ENCODE measurements at regions not wholly inside any gene's neighbourhood (a gene's known extent, or its start where the extent isn't known, plus 50 kb on each side); places are given as distances from the start of the nearest gene placed in this dataset.
A peak's percentile ranks its signal among the peaks of the same experiment; 100 is the strongest.
"Not testable (repeated sequence)": the region's sequence is repeated elsewhere in the genome, so short reads cannot be mapped to it uniquely, and the experiment has no call there.

DNA sequence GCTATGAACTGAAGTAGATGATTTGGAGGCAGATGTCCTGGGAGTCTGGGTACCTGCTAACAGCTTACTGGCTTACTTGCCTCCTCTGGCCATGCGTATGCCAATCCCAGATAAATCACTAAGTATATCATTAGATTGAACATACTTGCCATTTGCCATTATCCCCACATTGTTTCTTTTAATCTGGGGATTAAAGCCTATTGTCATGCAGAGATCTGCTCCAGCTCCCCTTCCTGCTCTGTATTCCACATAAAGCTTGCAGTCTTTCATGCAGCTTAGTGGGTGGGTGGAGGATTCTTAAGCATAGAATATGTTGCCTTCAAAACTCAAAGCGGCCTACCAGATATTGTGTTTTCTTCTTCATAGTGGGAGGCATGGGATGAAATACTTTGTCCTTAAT, 311.8 kb upstream of the MMADHC start:
- DNase-seq: no peak

DNA sequence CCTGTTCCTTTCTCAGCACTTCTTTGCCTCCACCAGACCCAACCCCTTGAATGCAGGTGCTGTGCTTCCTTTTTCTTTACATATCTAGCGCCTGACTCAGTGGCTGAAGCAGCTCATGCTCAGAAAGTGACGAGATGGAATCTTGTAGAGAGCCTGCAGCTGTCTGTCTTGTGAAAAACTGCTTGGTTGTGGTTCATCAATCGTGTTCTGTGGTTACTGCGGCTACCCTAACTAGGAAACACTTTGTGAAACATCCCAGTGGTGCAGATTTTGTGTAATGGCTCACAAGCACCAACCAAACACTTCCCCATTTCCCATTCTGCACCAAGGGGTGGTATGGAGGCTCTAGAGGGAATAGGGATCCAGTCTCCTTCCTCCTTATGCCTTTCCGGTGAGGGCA, 307.2 kb upstream of the MMADHC start:
- DNase-seq: no peak

DNA sequence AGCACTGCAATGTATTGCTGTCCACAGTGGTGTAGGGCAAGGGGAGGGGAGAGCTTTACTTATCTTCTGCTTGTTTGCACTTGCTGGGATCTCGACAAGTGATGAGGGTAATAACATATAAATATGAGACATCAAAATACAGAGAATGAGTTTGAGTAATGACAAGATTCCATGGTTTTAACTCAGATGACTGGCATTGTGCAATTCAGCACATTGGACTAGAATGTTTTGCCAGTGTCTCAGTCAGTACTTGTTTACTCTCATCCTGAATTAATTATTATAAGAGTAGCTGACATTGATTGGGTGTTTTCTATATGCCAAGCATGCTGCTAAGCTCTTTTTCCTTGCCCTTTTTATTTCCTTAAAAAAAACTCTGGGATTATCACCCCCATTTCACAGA, 306.7 kb upstream of the MMADHC start:
- DNase-seq: peak; percentile 1

DNA sequence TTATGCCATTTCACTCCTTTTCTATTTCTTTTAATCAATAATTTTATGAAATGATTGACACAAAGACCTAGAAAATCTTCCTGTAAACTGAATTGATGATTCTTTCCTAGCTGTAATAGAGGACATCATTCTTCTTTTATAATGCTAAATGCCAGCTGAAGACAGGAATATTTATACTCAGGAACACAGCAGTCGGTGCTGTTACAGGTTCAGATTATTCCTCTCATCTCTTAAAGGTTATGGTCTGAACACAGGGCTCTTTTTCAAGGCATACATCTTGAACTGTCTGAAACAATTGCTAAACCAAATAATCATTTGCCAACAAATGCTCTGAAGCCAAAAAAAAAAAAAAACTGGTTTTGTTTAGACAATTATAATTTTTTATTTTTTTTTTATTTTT, 305.0 kb upstream of the MMADHC start:
- no peak for DNase-seq

DNA sequence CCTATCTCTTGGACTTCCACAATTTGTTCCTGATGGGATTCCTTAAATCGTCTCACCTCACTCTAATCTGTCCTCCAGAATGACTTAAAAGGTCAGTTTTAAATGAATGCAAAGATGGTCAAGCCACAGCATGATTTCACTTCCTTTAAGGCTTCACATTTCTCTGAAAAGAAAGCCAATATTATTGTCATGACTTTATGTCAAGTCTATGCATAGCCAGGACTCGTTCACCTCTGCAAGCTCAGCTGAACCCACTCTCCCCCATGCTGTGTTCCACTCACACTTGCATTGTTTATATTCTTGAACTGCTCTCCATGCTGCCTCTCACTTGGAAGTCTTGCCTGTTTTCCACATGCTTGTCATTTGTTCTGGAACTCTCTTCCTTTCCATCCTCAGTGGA, 298.4 kb upstream of the MMADHC start:
- DNase-seq: no peak

DNA sequence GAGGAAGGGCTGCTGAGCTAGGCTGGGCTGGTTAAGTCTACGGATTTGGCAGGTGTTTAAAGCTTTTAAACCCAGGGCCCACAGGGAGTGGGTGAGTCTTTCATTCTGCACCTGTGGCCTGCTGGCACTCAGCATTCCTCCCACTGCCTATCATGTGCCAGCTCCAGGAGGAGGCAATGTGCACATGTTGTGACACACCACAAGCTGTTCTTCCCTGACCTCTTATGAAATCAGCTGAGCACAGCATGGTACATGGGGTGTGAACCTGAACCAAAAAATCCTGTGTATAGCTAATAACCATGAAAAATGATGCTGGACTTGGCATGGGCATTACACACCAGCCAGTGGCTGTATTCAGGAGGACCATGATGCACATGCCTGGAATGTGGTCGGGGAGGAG, 297.9 kb upstream of the MMADHC start:
- DNase-seq: peak; percentile 27

DNA sequence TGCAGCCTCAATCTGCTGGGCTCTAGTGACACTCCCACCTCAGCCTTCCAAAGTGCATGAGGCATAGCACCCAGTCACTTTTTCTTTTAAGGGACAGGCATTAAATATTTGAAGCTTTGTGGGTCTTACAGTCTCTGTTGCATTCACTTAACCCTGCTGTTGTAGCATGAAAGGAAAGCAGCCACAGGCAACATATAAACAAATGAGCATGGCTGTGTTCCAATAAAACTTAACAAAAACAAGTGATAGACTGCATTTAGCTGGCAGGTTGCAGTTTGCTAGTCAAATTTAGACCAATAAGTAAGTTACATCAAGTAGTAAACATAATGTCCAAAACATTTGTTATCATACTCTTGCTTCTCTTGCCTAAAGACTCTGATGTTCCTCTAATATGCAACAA, 297.3 kb upstream of the MMADHC start:
- no peak for DNase-seq

DNA sequence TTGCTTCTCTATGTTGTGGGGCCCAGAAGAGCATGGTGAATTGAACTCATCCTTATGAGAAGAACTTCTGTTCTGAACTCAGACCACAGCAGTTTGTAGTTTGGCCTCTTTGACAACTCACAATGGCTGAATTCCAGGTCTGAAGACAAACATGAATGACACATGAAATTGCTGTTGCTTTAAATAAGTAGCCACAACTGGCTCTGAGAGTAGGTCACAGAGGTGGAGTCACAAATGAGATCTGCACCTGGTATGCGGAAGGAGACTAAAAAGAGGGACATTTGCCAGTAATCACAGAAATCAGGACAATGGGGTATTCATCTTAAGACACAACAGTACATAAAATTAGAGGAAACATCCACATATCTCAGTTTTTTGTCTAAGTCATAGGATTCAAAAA, 290.3 kb upstream of the MMADHC start:
- DNase-seq: no peak

DNA sequence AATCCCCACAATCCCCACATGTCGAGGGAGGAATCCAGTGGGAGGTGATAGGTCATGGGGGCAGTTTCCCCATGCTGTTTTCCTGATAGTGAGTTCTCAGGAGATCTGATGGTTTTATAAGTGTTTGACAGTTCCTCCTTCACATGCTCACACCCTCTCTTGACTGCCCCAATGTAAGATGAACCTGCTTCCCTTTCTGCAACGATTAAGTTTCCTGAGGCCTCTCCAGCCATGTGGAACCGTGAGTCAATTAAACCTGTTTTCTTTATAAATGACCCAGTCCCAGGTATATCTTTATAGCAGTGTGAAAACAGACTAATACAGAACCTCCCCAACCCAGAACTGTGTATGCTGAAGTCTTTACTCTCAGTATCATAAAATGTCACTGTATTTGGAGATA, 289.5 kb upstream of the MMADHC start:
- no peak for DNase-seq

DNA sequence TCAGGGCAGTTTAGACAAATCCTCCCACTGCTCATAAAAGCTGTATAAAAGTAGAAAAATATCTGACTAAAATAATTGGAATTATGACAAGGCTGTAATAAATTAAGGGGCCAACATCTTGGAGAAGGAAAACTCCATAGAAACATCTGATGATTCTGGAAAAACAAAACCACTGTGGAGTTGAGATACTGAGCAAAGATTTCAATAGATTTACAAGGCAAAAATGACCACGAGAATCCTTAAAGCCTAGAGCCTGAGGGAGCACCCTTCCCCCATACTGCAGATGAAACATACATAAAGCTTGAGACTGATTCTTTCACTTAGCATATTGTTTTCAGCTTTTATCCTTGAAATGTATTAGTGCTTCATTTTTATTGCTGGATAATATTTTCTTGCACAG, 286.4 kb upstream of the MMADHC start:
- no peak for DNase-seq

DNA sequence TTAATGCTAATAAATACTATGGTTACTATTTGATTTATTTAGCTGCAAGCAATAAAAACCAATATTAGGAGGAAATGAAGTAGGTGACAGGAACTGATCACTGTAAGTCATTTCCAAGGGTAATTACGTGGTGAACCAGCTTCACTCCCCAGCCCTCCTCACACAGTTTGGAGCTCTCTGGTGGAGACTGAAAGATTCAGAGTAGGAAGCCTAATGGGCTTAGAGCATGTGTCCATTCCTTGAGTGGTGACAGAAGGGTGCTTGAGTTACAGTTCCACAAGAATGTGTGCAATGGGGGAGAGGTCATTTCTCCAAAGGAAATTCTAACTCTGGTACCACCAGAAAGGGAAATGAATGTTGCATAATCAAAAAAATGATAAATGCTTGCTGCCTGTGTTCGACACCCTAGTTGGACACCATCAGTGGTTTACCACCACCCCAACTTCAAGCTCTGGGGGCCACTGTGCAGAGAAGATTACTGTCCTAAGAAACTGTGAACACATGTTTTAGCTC, 285.1 kb upstream of the MMADHC start:
- DNase-seq: no peak

DNA sequence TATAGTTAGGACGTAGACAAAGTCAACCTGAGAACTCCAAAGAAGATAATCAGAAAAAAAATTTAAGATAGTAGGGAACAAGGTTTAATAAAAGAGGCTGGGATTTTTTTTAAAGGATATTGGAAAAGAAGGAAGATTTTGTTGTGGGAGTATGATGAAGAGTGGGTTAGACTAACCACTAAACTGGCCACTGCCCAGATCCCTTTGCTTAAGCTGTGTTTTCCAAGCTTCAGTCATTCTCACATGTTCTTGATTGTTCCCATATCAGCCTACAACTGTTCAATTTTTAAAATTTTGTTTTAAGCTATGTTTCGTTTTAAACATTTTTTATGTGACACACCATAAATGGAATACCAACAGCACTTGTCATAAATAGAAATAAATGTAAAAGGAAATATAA, 284.5 kb upstream of the MMADHC start:
- DNase-seq: no peak

DNA sequence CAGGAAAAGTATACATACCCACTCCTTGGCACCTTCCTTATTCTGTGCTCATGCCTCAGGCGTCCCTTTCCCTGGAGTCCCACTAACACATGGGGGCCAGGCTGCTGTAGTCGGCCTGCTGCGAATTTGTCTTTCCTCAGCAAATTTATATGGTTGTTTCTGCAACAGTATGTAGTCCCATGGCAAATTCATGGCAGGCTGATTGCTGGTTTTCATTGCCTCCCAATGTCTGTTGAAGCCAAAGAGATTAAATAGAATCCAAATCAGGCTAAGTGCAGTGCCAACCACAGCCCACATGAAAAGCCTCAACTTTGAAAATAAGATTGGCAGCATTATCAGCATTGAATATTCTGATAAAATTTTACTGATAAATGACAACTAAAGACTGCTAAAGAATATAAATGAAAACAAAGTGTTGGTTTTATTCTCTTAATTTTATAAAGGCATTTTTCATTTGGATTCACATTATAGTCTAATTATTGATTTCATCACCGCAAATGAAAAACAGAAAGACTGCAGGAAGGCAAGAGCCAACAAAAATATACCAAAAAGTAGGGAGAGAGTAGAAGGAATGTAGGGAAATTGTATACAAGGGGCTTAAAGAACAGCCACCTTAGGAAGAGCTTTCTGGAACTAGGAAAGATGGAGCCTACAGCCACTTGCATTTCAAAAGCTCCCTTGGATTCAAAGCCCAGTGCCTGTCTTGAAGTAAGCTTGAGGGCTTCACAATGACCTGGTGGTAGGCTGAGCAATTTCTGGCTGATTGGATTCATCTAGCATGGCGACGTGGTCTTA, 283.7 kb upstream of the MMADHC start:
- no peak for DNase-seq

DNA sequence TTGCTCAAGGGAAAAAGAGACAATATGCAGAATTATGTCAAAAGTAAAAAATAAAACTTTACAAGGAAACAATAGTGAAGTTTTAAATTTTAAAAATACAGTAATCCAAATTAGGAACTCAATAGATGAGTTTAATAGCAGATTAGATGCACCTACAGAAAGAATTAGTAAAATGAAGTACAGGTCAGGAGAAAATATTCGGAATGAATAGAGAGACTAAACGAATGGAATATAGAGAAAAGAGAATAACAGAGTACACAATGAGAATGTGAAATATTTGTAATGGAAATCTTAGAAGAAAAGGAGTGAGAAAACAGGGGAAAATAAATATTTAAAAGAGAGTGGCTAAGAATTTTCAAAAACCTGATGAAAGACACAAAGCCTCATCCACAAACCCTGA, 275.7 kb upstream of the MMADHC start:
- DNase-seq: no peak

DNA sequence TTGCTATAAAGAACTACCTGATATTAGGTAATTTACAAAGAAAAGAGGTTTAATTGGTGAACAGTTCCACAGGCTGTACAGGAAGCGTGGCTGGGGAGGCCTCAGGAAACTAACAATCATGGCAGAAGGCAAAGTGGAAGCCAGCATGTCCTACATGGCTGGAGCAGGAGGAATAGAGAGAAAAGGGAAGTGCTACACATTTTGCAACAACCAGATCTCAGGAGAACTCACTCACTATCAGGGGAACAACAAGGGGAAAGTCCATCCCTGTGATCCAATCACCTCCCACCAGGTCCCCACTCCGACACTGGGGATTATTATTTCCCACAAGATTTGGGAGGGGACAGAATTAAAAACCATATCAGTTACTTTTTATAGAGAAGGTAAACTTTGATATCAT, 273.5 kb upstream of the MMADHC start:
- no peak for DNase-seq

DNA sequence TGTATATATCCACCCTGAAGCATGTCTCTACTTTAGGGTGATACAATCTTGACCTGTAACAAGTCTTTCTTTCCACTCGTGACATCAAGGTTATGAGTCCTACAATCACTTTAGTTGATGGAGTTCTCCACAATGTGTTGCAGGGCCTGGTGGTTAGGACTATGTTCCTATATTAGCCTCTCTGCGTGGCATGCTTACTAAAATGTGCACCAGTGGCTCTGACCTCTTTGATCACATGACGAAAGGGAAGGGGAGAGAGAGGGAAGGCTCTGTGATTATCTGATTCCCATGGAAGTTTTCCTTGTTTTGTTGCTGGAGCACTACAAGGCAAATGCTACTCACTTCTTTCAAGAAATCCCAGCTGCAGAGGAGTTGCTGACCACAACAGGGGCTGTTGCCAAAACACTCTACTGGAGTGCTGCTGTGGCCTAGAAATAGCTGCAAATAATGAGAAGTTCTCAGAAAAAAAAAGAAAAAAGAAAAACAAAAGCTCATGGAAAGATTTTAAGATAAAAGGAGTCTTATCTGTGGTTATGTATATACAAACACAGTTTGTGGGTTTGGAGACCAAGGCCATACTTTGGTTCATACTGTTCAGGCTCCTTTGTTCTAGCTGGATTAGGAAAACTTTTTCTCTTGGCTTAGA, 272.8 kb upstream of the MMADHC start:
- DNase-seq: no peak

DNA sequence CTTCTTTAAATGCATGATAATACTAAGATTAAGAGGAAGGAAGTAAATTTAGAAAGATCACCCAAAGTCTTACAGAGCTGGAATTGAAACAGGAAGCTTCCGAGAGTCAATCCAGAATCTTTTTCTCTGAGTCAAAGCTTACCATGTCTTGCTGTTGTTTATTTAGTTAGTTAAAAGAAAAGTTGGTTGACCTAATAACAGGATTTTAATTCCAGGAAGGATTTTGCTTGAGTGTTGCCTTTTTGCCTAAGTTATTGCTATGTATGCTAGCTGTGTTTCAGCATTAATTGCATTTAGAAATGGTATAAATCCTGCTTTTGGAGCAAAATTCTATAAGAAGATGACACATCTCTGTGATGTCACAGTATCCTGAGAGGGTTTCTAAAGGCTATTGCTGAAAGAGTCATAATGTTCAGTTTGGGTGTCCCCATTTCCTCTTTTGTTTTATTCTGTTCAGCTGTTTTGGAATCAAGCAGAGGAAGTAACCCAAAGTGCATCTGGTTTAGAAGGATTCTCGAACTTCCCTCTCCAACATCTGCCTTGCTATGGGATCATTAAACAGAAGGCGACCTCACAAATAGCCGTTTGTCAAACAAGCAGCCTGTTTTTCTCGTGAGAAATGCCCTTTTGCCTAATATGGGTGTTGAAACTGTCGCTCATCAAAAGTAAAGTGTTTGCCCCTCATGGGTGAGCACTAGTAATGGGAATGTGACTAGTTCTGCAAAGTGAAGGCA, 271.5 kb upstream of the MMADHC start:
- no peak for DNase-seq

DNA sequence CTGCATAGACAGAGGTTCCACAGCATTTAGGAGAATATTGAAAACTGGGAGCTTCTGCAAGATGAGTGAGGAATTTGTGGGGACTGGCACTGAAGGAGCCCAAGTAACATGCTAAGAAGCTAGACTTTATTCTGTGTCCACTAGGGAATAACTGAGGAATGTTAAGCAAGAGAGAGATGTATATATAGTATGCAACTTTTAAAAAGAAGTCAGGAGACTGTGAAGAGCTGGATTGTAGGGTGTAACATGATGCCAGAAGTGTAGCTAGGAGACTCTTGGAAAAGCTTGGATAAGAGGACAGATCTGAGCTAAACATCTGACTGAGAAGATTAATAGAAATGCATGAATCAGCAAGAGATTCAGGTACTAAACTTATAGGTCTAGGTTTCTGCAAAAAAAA, 270.6 kb upstream of the MMADHC start:
- no peak for DNase-seq

DNA sequence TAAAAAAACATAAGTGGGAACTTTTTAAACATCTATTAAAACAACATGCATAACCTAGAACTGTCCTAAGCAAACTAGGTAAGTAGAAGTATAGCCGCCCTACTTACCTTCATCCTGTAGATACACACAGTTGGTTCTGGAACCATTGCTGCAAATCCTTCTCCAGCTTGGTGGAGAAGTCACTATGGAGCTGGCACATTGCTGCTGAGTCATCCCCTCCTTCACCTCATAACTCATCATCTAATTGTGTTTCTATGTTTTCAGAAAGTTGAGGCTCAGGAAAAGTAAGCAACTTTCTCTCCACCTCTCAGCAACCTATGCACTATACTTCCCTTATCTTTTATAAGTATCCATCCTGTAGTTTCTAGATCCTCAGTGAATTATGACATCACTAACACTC, 269.8 kb upstream of the MMADHC start:
- DNase-seq: no peak

DNA sequence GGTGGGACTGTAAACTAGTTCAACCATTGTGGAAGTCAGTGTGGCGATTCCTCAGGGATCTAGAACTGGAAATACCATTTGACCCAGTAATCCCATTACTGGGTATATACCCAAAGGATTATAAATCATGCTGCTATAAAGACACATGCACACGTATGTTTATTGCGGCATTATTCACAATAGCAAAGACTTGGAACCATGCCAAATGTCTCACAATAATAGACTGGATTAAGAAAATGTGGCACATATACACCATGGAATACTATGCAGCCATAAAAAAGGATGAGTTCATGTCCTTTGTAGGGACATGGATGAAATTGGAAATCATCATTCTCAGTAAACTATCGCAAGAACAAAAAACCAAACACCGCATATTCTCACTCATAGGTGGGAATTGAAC, 268.3 kb upstream of the MMADHC start:
- not testable (repeated sequence) for DNase-seq

DNA sequence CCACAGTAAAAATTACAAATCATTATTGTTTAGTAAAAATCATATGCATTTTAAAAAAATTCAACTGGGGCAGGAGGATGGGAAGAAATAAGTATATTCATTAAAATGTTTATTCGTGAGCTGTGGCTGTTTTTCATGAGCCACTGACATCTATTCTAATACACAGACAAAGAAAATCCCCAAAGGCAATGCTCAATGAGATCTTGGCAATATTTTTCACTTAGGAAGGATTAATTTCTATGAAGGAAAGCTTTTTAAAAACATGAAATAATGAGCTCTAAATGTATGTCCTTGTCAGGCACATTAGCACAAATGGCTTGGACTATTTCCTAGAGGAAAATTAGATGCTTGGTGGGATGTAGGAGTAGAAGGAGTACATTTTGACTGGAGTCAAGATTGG, 262.0 kb upstream of the MMADHC start:
- DNase-seq: no peak

DNA sequence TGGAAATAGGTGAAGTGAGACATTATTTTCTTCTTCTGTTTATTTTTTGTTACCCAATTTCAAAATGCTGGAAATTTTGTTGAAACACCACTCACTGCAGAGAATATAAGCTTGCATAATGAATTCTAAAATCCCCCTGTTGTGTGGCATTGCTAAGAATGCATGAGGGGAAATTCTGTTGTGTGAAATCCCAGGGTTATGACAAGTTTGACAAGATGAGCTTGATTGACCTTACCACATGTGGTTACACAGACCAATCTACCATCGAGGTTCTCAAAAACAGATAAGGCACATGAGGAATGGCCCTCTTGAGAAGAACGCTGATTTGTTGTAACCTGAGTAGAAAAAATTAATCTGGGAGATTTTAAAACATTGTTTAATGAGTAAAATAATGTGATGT, 261.6 kb upstream of the MMADHC start:
- DNase-seq: no peak

DNA sequence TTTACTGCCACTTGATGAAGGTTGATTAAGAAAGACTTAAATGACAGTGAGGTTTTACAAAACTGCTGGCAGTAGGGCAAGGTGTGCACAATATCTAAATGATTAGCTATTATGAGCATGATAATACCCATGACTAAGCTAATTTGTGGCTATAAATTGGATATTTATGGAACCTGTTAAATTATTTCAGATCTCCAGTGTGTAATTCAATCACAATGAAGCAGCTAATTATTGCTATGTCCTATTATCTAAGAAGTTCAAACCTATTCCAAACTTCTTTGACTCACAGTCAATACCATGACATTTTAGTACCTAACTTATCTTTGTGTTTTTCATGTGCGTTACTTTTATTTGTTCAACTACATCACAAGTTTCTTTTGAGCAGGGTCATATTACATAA, 253.8 kb upstream of the MMADHC start:
- DNase-seq: no peak

DNA sequence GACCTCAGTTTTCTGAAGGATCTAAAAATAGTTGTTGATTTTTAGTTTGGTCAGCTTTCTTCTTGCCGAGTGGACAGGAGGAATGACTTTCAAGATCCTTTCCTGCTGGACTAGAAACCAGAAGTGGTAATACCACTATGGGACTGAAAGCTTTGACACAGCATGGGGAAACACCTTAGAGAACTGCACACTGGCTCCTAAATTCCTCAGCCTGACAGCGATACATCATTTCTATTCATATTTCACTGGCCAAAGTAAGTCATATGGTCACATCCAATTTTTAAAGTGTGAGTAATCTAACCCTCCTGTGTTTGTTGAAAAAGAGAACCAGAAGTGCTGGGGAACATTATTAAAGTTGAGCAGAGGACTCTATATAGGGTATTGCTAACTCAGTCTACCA, 244.7 kb upstream of the MMADHC start:
- DNase-seq: no peak

All from NCI-H510A treated with DMSO at 0.1 percent for 48 hours (cell line).